HG03064 (cell line): ENCODE measurements at regions not wholly inside any gene's neighbourhood (a gene's known extent, or its start where the extent isn't known, plus 50 kb on each side); places are given as distances from the start of the nearest gene placed in this dataset.

Experiments
- ATAC-seq: cut with Tn5 transposase; IDR thresholded peaks from one replicate; pipeline ENCODE4 v1.9.1; 2021; ENCODE audit warnings: low read depth; ENCODE audit not compliant: unreplicated experiment

DNA sequence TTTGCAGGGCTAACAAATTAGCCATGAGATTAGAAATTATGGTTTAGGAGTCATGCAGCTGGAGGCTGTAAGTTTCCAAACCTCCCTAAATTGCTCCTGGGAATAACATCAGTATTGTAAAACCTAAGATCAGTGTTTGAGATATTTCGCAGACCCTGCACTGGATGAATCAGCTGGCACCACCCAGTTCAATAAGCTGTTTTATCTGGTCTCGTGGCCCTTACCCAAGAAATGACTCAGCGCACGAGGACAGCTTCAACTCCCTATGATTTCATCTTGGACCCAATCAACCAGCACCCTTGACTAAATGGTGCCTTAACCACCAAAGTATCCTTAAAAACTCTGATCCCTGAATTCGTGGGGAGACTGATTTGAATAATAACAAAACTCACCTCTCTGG, 482.0 kb upstream of the PCDH15 start:
- ATAC-seq = no peak

DNA sequence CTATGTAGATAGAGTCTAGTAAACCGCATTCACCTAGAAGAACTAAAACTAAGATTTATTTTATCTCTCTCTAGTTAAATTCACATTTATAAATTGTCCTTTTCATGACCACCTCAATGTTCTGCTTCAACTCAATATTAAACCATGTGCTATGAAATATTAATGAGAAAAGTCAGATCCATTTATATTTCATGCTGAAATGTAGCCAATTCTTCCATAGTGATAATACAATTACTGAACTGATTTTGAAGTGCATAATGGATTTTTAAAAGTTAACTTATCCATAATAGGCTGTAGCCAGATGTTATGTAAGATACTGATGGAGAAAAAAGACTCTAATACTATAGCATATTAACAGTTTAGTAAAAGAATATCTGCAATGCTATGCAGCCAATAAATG, 479.7 kb upstream of the PCDH15 start:
- ATAC-seq = no peak

DNA sequence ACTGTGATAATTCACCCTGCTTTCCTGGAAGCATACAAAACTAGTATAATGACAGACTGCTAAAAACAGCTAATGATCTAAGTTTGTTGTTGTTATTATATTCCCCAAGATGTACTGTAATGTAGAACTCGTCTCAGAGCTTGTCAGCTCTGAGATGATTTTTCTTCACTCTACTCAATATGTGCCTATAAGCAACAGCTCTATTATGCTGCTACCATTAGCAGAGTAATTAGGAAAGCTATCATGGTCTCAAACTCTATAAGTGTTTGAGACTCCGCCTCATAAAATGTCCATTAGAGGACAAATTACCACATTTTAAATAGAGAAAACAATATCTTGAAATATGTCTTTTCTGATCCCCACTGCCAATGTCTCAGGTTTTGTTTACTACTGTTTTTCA, 476.5 kb upstream of the PCDH15 start:
- ATAC-seq = no peak

DNA sequence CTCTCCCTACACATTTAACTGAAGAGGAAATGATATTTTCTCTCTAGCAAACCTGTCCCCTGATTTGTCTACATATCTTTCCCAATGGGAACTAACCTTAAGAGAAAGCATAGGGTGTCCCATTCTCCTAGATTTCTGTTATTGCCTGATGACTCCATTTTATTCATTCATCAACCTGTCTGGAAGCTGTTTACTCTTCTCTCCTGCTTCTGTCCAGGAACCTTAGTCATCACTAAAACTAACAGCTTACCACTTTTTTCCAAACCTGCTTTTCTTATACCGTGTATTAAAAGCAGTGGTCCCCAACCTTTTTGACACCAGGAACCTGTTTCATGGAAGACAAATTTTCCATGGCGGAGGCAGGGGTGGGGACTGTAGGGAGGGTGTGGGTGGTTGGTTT, 473.3 kb upstream of the PCDH15 start:
- ATAC-seq = no peak

DNA sequence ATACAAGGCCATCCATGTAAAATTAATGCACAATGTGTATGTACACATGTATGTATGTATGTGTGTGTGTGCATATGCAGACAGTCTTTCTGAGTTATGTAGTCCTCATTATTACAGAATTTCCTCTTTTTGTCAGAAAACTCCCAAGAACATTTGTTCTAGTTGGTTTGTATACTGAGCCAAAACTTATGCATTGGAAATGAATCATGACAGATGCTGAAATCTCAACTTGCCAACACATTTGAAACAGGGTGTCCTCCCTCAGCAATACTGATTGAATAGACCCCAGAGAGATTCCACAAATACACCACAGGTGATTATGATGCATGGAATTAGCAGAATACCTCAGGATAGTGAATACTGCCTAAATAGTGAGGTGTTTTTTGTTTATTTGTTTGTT, 472.9 kb upstream of the PCDH15 start:
- ATAC-seq = no peak

DNA sequence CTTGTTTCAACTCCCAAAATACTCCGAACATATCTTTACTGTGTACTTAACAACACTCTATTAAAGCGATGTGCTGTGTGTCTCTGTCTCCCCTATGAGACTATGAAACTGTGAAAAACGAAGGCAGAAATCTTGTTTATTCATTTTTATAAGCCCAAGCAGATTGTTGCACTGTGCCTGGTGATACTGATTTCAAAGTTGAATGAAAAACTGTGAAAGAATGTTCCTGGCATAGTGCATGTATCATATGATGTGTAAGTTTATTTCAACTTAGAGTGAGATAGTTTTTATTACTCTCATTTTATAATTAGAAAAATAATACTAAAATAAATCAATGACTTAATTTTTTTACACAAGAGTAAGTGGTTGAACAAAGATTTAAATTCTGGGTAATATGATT, 471.9 kb upstream of the PCDH15 start:
- no peak for ATAC-seq

DNA sequence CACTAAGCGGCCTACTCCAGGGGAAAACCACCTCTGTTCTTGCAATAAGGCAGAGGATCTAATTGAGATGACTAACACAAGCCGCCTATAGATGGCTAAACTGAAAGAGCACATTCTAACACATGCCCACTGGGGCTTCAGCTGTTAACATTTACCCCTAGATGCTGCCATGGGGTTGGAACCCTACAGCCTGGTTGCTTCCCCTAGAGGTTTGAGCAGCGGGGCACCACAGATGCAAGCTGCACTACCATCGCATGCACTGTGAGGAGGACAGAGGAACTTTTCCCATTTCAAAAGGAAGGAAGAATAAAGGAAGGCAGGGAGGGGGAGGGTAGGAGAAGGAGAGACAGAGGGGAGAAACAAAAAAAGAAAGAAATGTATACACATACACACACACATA, 465.8 kb upstream of the PCDH15 start:
- no peak for ATAC-seq

DNA sequence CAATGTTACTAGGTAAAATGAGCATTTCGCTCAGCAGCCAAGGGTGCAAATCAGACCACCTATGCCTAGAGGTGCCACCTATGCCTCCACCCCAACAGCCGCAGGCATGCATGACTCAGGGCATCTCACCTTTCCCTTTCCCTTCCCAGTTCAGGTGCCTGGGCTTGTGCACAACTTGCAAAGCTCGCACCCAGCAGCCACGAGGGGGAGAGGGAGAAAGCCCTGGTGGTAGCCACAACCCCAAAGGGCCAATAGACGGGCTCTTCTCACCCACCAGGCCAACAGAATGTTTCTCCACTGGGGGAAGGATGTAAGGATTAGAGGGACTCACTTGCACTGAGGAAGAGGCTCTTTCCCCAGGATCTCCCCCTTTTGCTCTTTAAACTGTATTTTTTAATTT, 462.3 kb upstream of the PCDH15 start:
- no peak for ATAC-seq

DNA sequence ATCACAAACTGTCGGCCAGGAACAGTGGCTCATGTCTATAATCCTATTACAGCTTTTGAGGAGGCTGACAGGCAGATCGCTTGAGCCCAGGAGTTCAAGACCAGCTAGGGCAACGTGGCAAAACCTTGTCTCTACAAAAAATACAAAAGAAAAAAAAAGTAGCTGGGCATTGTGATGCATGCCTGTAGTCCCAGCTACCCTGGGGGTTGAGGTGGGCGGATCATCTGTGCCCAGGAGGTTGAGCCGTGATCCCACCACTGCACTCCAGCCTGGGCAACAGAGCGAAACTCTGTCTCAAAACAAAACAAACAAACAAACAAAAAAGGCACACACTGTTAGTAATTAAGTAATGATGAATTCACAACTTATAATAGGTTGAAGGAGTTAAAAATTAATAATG, 441.5 kb upstream of the PCDH15 start:
- no peak for ATAC-seq

DNA sequence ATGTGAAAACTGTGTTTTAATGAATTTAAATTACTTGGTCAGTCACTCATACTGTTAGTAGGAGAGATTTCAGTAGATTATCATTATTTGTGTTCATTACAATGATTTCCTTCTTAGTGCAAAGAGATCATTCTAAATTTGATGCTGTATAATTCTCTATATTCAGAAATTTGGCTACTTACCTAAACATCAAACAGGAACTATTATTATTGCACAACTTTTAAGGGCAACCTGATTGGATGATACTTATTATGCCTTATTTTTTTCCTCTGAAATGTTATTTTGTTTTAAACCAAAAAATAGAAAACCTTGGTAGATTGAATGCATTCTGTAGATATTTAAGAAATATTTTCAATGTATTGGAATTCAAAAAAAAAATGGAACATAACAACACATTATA, 436.4 kb upstream of the PCDH15 start:
- ATAC-seq = no peak

DNA sequence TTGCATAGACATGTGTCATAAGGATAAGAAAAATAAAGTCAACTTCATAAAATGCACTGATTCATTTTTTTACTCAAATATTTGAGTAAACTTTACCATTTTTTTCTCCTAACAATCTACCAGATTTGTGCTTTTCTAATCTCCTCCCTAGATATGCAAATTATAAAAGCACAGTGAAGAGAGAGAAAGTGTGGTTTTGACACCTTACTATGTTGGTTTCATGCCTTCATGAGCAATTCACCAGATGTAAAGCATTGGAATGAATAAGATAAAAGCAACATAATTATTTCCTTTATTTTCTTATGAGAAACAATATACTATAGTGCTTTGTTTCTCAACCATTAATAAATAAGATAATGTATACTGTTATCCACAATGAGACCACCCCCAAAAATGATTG, 432.5 kb upstream of the PCDH15 start:
- ATAC-seq = peak; percentile 76

DNA sequence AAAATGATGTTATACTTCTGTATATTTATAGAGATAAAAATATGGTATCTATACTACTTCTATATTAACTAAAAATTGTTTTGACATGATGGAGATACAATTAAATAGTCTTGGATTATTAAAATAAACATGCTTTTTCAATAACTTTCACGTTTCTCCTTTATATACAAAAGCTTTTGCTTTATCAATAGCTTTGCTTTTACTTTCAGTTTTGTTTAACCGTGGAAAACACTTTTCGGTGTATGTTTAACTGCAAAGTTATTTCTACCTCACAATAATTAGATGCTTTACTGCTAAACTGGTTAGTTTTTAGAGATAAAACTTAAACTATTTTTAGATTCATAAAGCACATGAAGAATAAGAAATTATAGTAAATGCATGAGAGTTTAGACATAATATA, 432.1 kb upstream of the PCDH15 start:
- no peak for ATAC-seq

DNA sequence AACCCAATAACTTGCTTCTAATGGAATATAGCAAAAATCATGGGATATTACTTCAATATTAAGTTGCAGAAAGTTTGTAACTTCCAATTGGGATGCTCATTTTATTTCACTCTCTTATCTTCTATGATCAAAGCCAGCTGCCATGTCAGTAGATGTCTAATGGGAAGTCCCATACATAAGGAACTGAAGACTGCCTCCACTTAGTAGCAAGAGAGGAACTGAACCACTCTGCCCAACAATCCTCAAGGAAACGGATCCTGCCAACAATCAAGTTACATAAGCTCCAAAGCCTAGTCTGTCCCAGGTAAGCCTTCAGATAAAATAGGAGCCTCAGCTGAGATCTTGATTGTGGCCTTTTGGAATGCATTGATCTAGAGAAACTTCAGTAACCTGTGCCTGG, 431.5 kb upstream of the PCDH15 start:
- ATAC-seq = no peak

DNA sequence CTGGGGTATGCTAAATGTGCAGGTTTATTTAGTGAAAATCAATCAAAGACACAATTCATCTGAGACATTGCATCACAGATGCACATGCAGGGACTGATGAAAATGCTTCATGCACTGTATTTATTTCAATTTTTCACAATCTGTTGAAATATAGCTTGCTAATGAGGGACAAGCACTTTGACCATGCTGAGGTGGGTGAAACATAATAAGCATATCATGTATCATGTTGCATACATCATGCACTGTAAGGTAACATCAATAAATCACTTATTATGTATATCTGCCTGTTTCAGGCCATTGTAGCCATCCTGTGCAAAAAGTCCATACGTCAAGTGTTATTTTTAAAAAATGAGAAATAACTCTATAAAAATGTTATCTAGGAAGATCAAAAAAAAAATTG, 426.9 kb upstream of the PCDH15 start:
- no peak for ATAC-seq

DNA sequence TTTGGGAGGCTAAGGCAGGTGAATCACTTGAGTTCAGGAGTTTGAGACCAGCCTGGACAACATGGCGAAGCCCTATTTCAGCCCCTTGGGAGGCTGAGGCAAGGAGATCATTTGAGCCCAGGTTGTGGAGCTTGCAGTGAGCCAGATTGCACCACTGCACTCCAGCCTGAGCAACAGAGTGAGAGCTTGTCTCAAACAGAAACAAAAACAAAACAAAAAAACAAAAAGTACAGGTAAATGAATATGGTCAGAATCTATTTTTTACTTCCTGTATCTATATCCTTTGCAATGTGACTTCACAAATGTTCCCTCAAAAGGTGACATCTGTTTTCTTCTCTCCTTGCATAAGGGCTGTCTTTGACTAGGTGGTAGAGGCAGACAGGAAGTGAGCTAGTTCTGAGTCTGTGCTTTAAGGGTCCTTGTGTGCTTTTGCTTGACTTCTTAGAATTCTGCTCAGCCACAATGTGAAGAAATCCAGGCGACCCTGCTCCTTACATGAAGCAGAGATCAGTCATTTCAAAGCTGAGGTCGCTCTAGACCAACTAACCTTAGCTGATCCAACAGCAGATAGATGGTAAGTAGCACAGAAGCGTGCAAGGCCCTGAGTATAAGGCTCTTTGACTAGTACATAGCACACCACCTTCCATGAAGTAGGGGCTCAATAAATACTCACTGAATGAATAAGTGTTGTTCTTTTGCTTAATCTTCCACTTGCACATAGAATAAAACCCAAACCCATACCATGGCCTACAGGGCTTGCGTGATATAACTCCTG, 423.2 kb upstream of the PCDH15 start:
- ATAC-seq = no peak

DNA sequence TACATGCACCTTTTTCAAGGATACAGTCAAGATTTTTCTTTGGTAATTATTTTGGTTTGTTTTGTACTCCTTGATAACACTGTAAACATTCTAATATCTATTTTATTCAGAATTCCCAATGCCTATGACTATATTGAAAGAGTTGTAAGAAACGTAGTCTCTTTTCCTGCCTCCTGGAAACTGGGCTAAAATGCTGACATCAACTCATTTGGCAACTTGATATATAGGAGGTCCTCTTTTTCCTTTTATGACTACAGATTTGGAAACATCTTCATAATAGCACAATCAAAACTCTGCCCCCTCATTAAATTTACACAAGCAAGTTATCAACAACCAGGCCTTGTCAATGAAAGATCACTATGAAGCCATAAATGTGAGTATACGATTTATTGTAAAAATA, 422.3 kb upstream of the PCDH15 start:
- ATAC-seq = no peak

DNA sequence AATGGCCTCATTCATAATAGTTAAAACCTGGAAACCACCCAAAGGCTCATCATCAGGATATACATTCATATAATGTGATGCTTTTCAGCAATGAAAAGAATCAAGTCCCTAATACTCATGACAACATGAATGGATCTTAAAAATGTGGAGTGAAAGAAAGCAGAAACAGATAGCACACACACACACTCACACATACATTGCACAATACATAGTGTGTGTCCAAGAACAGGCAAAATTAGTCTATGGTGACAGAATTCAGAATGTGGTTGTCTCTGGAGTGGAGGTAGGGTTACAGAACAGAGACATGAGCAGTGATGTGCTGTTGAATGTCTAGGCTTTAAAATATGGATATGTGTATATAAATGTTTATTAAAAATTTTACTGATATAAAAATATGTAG, 419.9 kb upstream of the PCDH15 start:
- ATAC-seq = no peak

DNA sequence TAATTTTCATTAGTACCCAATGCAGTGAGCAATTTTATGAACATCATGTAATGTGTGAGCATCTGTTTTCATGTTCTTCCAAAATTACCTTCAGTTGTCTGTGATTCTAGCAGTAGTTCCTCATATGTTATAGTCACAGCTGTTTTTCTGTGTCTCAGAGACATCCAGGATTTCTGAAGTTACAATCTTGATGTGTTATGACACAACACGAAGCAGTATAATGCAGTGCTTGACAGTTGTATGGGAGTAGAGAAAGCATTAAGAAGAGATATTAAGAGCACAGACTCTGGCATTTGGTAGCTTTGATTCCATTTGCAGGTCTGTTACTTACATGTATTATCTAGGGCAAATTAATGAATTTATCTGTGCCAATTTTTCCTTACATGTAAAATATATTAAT, 414.7 kb upstream of the PCDH15 start:
- no peak for ATAC-seq

DNA sequence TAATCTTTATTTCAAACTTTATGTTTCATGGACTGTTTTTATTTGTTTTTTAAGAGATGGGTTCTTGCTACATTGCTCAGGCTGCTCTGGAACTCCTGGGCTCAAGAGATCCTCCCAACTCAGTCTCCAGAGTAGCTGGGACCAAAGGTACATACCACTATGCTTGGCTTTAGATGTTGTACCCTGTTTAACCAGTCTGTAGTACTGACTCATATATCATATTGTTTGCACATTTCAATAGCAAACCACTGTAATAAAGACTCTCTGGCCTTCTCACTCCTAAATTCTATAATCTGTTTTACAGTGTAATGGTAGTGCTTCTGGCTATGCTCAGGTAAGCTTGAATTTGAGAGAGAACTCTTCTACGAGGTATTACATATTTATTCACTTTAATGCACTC, 413.6 kb upstream of the PCDH15 start:
- no peak for ATAC-seq

DNA sequence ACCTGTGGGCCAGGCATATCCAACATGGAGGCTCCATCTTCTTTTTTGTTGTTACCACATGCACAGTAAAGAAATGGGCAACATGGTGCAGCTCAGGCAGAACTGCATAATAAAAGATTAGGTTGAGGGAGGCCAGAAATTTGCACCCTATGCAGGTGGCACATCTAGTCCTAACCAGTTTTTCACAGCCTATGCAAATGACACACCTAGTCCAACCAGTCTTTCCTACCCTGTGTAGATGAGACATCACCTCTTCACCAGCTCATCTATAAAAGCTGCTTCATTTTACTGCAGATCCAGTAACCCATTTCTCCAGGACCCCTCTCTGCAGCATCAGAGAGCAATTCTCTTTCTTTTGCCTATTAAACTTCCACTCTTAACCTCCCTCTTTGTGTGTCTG, 411.0 kb upstream of the PCDH15 start:
- no peak for ATAC-seq

DNA sequence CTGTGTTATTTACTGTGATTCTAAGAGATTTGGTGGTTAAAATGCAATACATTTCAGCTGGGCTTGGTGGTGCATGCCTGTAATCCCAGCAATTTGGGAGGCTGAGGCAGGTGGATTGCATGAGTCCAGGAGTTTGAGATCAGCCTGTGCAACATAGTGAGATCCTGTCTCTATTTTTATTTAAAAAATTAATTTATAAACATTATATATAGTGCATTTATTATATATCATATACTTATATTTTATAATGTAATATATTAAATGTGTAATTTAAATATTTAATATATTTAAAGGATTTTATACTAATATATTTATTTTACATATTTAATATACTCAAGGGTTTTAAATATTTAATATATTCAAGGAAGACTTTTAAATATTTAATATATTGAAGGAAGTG, 402.8 kb upstream of the PCDH15 start:
- no peak for ATAC-seq

DNA sequence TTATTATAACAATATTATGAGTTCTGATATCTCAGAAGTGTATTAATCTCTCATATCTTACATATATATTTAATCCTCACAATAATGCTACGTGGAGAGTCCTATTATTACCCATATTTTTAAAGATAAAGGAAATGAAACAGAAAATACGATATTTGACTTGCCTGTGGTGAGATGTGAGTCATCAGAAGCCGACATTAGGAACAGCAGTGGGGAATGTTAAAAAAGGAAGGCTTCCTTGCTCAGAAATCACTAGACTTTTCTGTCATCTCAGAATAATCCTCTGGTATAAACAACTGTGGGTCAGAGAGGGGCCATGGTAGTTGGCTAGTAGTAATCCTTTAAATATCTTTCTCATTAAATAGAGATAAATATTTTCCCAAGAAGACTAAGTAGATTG, 402.3 kb upstream of the PCDH15 start:
- ATAC-seq = no peak

DNA sequence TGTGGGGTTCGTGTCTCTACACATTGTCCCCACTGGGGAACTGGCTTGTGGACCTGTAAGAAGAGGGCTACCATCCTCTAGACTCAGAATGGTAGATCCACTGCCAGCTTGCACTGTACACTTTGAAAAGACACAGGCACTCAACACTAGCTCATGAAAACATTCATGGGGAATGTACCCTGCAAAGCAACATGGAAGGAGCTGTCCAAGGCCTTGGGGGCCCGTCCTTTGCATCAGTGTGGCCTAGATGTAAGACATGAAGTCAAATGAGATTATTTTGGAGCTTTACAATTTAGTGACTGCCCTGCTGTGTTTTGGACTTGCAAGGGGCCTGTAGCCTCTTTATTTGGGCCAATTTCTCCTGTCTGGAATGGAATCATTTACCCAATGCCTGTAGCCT, 399.0 kb upstream of the PCDH15 start:
- ATAC-seq = no peak
